HEK293 (cell line): ENCODE measurements at regions not wholly inside any gene's neighbourhood (a gene's known extent, or its start where the extent isn't known, plus 50 kb on each side); places are given as distances from the start of the nearest gene placed in this dataset.

Experiments
- CTCF ChIA-PET: fragments of 350-600 bp; formaldehyde crosslinking; extraction: SDS; loops from one replicate; lab custom pipeline; 2021; ENCODE audit warnings: antibody characterized with exemption; lab: Yijun Ruan, JAX
- POLR2A ChIA-PET: fragments of 300-600 bp; formaldehyde crosslinking; extraction: SDS; loops from one replicate; lab custom pipeline; 2020; ENCODE audit warnings: antibody characterized with exemption, inconsistent platforms; lab: Yijun Ruan, JAX
- H3K27ac ChIP-seq: fragments of 200-500 bp; sonication (Bioruptor generic); 2 replicates; pipeline ENCODE4 v1.5.1; 2014; ENCODE audit warnings: low read depth, low read length, control low read depth, inconsistent platforms; ENCODE audit errors: extremely low read depth
- H3K36me3 ChIP-seq, 2 experiments: fragments of 200-500 bp in 1 of 2; sonication (Bioruptor generic) in 1 of 2; 1 replicate in 1 of 2; 2 replicates in 1 of 2; pipeline ENCODE4 v1.5.1; 2014 to 2017; ENCODE audit warnings: inconsistent platforms in 2 of 2, low read length in 2 of 2; ENCODE audit not compliant: control insufficient read depth in 2 of 2, insufficient read depth in 1 of 2
- H3K4me1 ChIP-seq: fragments of 200-500 bp; sonication (Bioruptor generic); 2 replicates; pipeline ENCODE4 v1.5.1; 2014; ENCODE audit warnings: mild to moderate bottlenecking, low read length, inconsistent platforms; ENCODE audit not compliant: control insufficient read depth, insufficient read depth
- H3K4me3 ChIP-seq: 2 replicates; pipeline ENCODE4 v1.5.1; 2011; ENCODE audit warnings: low read depth, mild to moderate bottlenecking, control low read depth, low read length, moderate library complexity
- H3K9me3 ChIP-seq: fragments of 200-500 bp; sonication (Bioruptor generic); 2 replicates; pipeline ENCODE4 v1.5.1; 2014; ENCODE audit warnings: low read depth, low read length, inconsistent platforms; ENCODE audit not compliant: control insufficient read depth, insufficient read depth
- HOXD13 ChIP-seq: sonication (generic); formaldehyde crosslinking; IDR thresholded peaks from 2 replicates; pipeline ENCODE4 v1.8.0; 2022; ENCODE audit warnings: missing genetic modification reagents, borderline replicate concordance
- KLF10 ChIP-seq: fragments of 450-650 bp; IDR thresholded peaks from 2 replicates; pipeline ENCODE4 v1.5.1; 2018; ENCODE audit warnings: missing biosample characterization, mild to moderate bottlenecking, missing genetic modification characterization
- KLF9 ChIP-seq: fragments of 450-650 bp; formaldehyde crosslinking; IDR thresholded peaks from 2 replicates; pipeline ENCODE4 v1.5.1; 2016; ENCODE audit warnings: missing biosample characterization, missing genetic modification characterization, low read depth
- MZF1 ChIP-seq: fragments of 450-650 bp; formaldehyde crosslinking; IDR thresholded peaks from 2 replicates; pipeline ENCODE4 v1.5.1; 2017; ENCODE audit warnings: missing biosample characterization, missing genetic modification characterization, borderline replicate concordance
- OVOL3 ChIP-seq: fragments of 450-650 bp; formaldehyde crosslinking; IDR thresholded peaks from 2 replicates; pipeline ENCODE4 v1.5.1; 2016; ENCODE audit warnings: missing biosample characterization, missing genetic modification characterization
- TCF7L2 ChIP-seq: IDR thresholded peaks from 2 replicates; pipeline ENCODE4 v1.6.1; 2011; ENCODE audit warnings: low read depth, mild to moderate bottlenecking, inconsistent platforms, low read length, moderate library complexity, borderline replicate concordance
- ZBTB7A ChIP-seq: fragments of 450-650 bp; formaldehyde crosslinking; IDR thresholded peaks from 2 replicates; pipeline ENCODE4 v1.5.1; 2016; ENCODE audit warnings: low read depth, missing biosample characterization, missing genetic modification characterization
- ZNF132 ChIP-seq: fragments of 450-650 bp; formaldehyde crosslinking; IDR thresholded peaks from 2 replicates; pipeline ENCODE4 v1.5.1; 2017; ENCODE audit warnings: missing biosample characterization, missing genetic modification characterization, borderline replicate concordance
- ZNF2 ChIP-seq: fragments of 450-650 bp; formaldehyde crosslinking; IDR thresholded peaks from 2 replicates; pipeline ENCODE4 v1.5.1; 2016; ENCODE audit warnings: missing biosample characterization, missing genetic modification characterization
- ZNF221 ChIP-seq: fragments of 450-650 bp; formaldehyde crosslinking; IDR thresholded peaks from 2 replicates; pipeline ENCODE4 v1.5.1; 2017; ENCODE audit warnings: missing biosample characterization, missing genetic modification characterization, borderline replicate concordance
- ZNF354C ChIP-seq: fragments of 450-650 bp; formaldehyde crosslinking; IDR thresholded peaks from 2 replicates; pipeline ENCODE4 v1.5.1; 2016; ENCODE audit warnings: missing biosample characterization, missing genetic modification characterization, low read depth, borderline replicate concordance
- ZNF37A ChIP-seq: fragments of 450-650 bp; IDR thresholded peaks from 2 replicates; pipeline ENCODE4 v1.5.1; 2018; ENCODE audit warnings: missing biosample characterization, missing genetic modification characterization
- ZNF529 ChIP-seq: fragments of 450-650 bp; formaldehyde crosslinking; IDR thresholded peaks from 2 replicates; pipeline ENCODE4 v1.5.1; 2017; ENCODE audit warnings: missing genetic modification characterization, missing biosample characterization; ENCODE audit not compliant: insufficient replicate concordance
- ZNF610 ChIP-seq: fragments of 450-650 bp; formaldehyde crosslinking; IDR thresholded peaks from 2 replicates; pipeline ENCODE4 v1.5.1; 2016; ENCODE audit warnings: missing biosample characterization, missing genetic modification characterization, borderline replicate concordance
- ZNF654 ChIP-seq: fragments of 450-650 bp; formaldehyde crosslinking; IDR thresholded peaks from 2 replicates; pipeline ENCODE4 v1.5.1; 2016; ENCODE audit warnings: low read depth, missing biosample characterization, missing genetic modification characterization
- ZNF670 ChIP-seq: fragments of 450-650 bp; formaldehyde crosslinking; IDR thresholded peaks from 2 replicates; pipeline ENCODE4 v1.5.1; 2016; ENCODE audit warnings: missing biosample characterization, missing genetic modification characterization, low read depth
- TF ChIP-seq, protein P1 (sequence below): fragments of 450-650 bp; IDR thresholded peaks from 2 replicates; pipeline ENCODE4 v1.5.1; 2018; ENCODE audit warnings: missing biosample characterization, mild to moderate bottlenecking, missing genetic modification characterization
- TF ChIP-seq, protein P2 (sequence below): fragments of 450-650 bp; formaldehyde crosslinking; IDR thresholded peaks from 2 replicates; pipeline ENCODE4 v1.5.1; 2016; ENCODE audit warnings: missing biosample characterization, missing genetic modification characterization
- TF ChIP-seq, protein P3 (sequence below): fragments of 450-650 bp; formaldehyde crosslinking; IDR thresholded peaks from 2 replicates; pipeline ENCODE4 v1.5.0; 2017; ENCODE audit warnings: missing biosample characterization, missing genetic modification characterization, borderline replicate concordance
- TF ChIP-seq, protein P4 (sequence below): fragments of 450-650 bp; formaldehyde crosslinking; IDR thresholded peaks from 2 replicates; pipeline ENCODE4 v1.5.1; 2017; ENCODE audit warnings: missing biosample characterization, missing genetic modification characterization
- TF ChIP-seq, protein P5 (sequence below): fragments of 450-650 bp; formaldehyde crosslinking; conservative IDR thresholded peaks from 2 replicates; pipeline ENCODE4 v1.5.1; 2016; ENCODE audit warnings: low read depth, missing biosample characterization, missing genetic modification characterization

DNA sequence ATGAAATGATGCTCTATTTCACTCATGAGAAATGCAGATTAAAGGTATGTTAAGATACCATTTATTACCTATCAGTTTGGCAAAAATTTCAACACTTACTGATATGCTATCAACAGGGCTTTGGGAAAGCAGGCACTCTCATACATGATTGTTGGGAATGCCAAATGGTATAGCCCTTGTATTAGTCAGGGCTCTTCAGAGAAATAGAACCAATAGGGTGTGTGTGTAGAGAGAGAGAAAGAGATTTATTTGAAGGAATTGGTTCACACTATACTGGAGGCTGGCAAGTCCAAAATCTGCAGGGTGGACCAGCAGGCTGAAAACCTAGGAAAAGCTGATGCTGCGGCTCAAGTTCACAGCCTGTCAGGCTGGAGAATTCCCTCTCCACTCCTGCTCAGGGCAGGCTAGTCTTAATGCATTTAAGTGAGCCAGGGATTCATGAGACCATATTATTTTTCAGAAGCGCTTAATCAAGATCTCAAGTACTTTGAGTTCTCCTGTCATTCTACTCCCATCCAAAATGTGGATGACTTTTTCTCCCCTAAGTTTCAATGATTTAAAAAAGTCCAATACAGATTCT, 72.4 kb downstream of the NHLRC3 start (continued):
- TF ChIP-seq MZF1 (tag by site-specific recombination) = no peak
- TF ChIP-seq, protein P1, sequence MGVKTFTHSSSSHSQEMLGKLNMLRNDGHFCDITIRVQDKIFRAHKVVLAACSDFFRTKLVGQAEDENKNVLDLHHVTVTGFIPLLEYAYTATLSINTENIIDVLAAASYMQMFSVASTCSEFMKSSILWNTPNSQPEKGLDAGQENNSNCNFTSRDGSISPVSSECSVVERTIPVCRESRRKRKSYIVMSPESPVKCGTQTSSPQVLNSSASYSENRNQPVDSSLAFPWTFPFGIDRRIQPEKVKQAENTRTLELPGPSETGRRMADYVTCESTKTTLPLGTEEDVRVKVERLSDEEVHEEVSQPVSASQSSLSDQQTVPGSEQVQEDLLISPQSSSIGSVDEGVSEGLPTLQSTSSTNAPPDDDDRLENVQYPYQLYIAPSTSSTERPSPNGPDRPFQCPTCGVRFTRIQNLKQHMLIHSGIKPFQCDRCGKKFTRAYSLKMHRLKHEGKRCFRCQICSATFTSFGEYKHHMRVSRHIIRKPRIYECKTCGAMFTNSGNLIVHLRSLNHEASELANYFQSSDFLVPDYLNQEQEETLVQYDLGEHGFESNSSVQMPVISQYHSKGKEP = no peak
- TF ChIP-seq, protein P2, sequence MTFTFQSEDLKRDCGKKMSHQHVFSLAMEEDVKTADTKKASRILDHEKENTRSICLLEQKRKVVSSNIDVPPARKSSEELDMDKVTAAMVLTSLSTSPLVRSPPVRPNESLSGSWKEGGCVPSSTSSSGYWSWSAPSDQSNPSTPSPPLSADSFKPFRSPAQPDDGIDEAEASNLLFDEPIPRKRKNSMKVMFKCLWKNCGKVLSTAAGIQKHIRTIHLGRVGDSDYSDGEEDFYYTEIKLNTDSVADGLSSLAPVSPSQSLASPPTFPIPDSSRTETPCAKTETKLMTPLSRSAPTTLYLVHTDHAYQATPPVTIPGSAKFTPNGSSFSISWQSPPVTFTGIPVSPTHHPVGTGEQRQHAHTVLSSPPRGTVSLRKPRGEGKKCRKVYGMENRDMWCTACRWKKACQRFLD (tag by site-specific recombination) = no peak

DNA sequence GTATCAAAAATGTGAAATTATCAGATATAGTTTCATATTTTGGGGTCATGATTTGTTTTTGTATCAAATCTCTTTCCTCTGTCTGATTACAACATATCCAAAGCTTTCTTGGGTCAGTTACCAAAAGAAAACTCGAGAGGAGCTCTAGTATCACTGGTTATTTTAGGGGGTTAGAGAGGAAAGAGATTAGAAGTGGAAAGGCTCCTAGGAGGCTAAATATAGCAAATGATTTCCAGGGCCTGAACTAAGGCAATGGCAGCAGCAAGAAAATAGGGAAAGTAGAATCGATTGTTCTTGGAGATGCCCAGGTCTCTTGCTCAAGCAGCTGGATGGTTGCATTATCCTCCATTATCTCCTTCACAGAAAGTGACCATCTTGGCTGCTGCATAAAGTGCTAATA, 72.9 kb downstream of the NHLRC3 start:
- POLR2A ChIA-PET = no interaction called here
- Histone ChIP-seq H3K36me3 (no peaks in the 10 kb centered on the region), H3K9me3 (no peaks in the 10 kb centered on the region)
- TF ChIP-seq, protein P3, sequence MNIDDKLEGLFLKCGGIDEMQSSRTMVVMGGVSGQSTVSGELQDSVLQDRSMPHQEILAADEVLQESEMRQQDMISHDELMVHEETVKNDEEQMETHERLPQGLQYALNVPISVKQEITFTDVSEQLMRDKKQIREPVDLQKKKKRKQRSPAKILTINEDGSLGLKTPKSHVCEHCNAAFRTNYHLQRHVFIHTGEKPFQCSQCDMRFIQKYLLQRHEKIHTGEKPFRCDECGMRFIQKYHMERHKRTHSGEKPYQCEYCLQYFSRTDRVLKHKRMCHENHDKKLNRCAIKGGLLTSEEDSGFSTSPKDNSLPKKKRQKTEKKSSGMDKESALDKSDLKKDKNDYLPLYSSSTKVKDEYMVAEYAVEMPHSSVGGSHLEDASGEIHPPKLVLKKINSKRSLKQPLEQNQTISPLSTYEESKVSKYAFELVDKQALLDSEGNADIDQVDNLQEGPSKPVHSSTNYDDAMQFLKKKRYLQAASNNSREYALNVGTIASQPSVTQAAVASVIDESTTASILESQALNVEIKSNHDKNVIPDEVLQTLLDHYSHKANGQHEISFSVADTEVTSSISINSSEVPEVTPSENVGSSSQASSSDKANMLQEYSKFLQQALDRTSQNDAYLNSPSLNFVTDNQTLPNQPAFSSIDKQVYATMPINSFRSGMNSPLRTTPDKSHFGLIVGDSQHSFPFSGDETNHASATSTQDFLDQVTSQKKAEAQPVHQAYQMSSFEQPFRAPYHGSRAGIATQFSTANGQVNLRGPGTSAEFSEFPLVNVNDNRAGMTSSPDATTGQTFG (tag by site-specific recombination) = no peak
- TF ChIP-seq ZNF221 (tag by site-specific recombination) (no peak), ZNF670 (tag by site-specific recombination) (no peak), ZNF132 (tag by site-specific recombination) (no peak)
- TF ChIP-seq, all 188 proteins: peak for 0
- CTCF ChIA-PET = interaction anchor here (0.7 kb wide), 1 partner anchor 130 kb away, joined by 3 read pairs; no protein-coding TSS in a partner anchor
- no peak overlapping the region for H3K4me3 ChIP-seq
- H3K27ac ChIP-seq = no peak overlapping the region
- H3K4me1 ChIP-seq = no peaks in the 10 kb centered on the region; the same call in 1 of the 2 replicates

DNA sequence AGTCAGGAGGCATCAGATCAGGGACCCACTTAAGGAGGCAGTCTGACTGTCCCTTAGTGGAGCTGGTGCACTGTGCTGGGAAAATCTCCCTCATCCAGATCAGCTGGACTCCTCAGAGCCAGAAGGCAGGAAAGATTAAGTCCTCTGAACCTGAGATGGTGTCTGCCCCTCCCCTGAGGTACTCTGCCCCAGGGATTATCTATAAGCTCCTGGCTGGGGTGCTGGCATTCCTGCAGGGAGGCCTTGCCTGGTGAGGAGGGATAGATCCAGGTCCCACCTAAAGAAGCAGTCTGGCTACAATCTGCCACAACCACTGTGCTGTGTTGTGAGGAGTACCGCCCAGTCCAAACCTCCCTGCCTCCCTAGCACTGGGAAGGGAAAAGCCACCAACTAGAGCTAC, 81.2 kb downstream of the NHLRC3 start:
- CTCF ChIA-PET = interaction anchor here (0.6 to 0.9 kb wide), 2 partner anchors 68 to 446 kb away, joined by 3 read pairs; no protein-coding TSS in a partner anchor
- no peak overlapping the region for H3K27ac ChIP-seq
- TF ChIP-seq ZNF654 (tag by site-specific recombination) (no peak), OVOL3 (no peak), HOXD13 (CRISPR knock-in tag) (no peak), ZNF132 (tag by site-specific recombination) (no peak), ZBTB7A (tag by site-specific recombination) (no peak), TCF7L2 (no peak), ZNF2 (tag by site-specific recombination) (no peak), ZNF610 (tag by site-specific recombination) (no peak), KLF9 (no peak), KLF10 (tag by site-specific recombination) (no peak), ZNF354C (no peak), ZNF529 (tag by site-specific recombination) (no peak), ZNF37A (no peak)
- TF ChIP-seq, protein P4, sequence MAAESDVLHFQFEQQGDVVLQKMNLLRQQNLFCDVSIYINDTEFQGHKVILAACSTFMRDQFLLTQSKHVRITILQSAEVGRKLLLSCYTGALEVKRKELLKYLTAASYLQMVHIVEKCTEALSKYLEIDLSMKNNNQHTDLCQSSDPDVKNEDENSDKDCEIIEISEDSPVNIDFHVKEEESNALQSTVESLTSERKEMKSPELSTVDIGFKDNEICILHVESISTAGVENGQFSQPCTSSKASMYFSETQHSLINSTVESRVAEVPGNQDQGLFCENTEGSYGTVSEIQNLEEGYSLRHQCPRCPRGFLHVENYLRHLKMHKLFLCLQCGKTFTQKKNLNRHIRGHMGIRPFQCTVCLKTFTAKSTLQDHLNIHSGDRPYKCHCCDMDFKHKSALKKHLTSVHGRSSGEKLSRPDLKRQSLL (tag by site-specific recombination) = no peak
- TF ChIP-seq, protein P5, sequence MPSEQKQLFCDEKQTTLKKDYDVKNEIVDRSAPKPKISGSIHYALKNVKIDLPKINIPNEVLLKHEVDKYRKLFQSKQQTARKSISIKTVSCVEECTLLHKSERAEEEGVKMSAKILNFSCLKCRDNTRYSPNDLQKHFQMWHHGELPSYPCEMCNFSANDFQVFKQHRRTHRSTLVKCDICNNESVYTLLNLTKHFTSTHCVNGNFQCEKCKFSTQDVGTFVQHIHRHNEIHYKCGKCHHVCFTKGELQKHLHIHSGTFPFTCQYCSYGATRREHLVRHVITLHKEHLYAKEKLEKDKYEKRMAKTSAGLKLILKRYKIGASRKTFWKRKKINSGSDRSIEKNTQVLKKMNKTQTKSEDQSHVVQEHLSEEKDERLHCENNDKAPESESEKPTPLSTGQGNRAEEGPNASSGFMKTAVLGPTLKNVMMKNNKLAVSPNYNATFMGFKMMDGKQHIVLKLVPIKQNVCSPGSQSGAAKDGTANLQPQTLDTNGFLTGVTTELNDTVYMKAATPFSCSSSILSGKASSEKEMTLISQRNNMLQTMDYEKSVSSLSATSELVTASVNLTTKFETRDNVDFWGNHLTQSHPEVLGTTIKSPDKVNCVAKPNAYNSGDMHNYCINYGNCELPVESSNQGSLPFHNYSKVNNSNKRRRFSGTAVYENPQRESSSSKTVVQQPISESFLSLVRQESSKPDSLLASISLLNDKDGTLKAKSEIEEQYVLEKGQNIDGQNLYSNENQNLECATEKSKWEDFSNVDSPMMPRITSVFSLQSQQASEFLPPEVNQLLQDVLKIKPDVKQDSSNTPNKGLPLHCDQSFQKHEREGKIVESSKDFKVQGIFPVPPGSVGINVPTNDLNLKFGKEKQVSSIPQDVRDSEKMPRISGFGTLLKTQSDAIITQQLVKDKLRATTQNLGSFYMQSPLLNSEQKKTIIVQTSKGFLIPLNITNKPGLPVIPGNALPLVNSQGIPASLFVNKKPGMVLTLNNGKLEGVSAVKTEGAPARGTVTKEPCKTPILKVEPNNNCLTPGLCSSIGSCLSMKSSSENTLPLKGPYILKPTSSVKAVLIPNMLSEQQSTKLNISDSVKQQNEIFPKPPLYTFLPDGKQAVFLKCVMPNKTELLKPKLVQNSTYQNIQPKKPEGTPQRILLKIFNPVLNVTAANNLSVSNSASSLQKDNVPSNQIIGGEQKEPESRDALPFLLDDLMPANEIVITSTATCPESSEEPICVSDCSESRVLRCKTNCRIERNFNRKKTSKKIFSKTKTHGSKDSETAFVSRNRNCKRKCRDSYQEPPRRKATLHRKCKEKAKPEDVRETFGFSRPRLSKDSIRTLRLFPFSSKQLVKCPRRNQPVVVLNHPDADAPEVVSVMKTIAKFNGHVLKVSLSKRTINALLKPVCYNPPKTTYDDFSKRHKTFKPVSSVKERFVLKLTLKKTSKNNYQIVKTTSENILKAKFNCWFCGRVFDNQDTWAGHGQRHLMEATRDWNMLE (tag by site-specific recombination) = no peak

More for the DNA sequence above, 81.2 kb downstream of the NHLRC3 start:
- no peak overlapping the region for H3K4me3 ChIP-seq
- no peaks in the 10 kb centered on the region for H3K4me1 ChIP-seq
- no peaks in the 10 kb centered on the region for H3K36me3 ChIP-seq
- POLR2A ChIA-PET = no interaction called here
- no peaks in the 10 kb centered on the region for H3K9me3 ChIP-seq
